ENCODE measurements at regions not wholly inside any gene's neighbourhood (a gene's known extent, or its start where the extent isn't known, plus 50 kb on each side); places are given as distances from the start of the nearest gene placed in this dataset.
"Not testable (repeated sequence)": the region's sequence is repeated elsewhere in the genome, so short reads cannot be mapped to it uniquely, and the experiment has no call there.

GRCh38 chr1:98119796-98120195 lies 199.0 kb upstream of the DPYD start:
- DNase-seq (ENCODE audit: low read depth): no peak

GRCh38 chr1:98113811-98114210 lies 193.0 kb upstream of the DPYD start:
- no peak for DNase-seq (ENCODE audit: low read depth)

- no peak for DNase-seq (ENCODE audit: low read depth)
These were observed 191.8 kb upstream of the DPYD start for GRCh38 chr1:98112626-98113025.

- DNase-seq (ENCODE audit: low read depth): no peak
These were observed 189.8 kb upstream of the DPYD start for GRCh38 chr1:98110674-98111073.

GRCh38 chr1:98108378-98108777 lies 187.5 kb upstream of the DPYD start:
- DNase-seq (ENCODE audit: low read depth): not testable (repeated sequence)

DNA sequence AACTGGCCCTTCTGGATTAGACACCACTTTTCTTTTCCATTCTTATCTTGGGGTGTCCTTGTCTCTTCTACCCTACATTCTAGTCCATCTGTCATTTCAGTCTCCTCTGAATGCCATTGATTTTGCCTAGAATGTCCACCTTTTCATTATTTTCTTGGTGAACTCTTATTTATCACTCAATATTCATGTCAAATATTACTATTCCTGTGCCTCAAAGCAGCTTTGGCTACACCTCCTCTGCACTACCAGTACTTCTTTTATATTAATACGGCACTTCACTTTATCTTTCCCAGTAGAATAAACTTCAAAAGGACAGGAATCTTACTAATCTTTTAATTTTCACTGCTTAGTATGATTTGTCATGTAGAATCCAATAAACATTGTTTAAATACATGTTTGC lies 186.4 kb upstream of the DPYD start:
- DNase-seq (ENCODE audit: low read depth): no peak

DNA sequence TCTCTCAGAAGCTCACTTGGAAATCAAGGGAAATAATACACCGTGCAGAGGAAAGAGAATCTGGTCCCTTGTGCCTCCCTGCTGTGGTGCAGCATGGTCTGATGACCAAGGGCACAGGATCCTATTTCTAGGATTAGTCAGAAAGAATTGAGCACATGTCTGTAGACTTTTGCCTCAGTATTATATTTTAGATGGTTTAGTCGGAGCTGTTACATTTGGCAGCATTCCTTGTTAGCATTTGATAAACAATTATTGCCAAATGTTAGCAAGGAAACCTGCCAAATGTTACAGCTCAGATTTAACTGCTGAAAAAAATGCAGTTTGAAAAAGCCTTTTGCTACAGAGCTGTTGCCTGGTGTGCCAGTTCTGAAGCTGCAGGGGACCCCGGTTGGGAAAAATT lies 183.5 kb upstream of the DPYD start:
- no peak for DNase-seq (ENCODE audit: low read depth)

DNA sequence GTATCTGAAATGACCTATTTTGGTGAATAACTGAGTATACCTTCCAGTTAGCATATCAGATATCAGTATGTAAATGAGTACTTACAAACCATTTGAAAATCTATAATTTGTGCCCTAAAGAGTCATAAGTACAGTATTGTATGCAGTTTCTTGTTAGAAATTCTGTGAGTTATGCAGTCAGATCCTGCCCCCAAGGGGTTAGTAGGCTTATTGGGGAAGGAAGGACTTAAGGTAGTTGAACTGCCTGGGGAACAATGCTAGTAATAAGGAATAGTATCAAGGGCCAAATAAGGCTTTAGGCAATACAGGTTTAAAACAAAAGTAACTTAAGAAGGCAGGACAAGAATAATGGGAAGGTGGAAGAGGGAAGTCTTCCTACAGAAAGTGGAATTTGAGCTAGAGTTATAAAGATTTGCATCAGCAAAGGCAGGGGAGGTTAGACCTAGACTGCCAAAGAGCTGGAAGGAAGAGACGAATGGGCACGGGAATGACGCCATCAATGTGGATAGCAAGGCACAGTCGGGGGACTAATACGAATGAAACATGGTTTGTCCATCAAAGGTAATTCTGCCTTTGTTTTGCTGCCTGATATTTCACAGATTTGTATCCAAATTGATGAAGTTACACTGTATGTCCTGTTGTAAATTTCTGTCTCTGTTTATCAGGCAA lies 182.9 kb upstream of the DPYD start:
- no peak for DNase-seq (ENCODE audit: low read depth)

GRCh38 chr1:98102345-98103030 lies 181.7 kb upstream of the DPYD start:
- DNase-seq (ENCODE audit: low read depth): no peak

DNA sequence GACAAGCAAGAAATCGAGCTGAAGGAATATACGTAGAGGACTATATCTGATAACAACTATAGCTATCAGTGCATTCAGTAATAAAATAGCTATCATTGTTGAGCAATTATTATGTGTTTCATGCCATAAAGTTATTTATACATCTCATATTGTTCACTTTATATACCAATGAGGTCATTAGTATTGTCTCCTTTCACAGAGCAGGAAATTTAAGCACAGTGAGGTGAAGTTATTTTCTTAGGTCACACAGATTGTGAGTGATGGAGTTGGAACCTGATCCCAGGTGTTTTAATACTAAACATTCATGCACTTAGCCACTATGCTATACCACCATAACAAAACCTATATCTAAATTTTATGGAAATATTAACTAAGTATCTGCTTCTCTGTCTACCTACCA lies 180.5 kb upstream of the DPYD start:
- DNase-seq (ENCODE audit: low read depth): no peak

GRCh38 chr1:98099501-98099900 lies 178.7 kb upstream of the DPYD start:
- no peak for DNase-seq (ENCODE audit: low read depth)

DNA sequence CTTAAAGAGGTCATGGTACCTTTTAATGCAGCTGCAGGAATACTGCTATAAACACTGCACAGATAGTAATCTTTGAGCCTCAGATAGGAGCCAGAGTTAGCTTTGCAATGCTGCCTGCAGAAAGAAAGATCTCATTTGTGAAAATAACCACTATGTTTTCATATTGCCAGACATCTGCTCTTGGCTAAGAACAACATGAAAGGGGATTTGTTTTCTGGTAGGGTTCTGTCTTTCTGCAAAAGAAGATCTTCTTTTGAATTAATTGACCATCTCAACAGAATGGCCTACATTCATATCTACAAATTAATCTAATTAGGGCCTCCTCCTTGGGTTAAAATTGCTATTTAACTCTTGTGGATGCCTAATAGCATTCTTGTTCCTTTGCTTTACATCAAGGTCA lies 177.6 kb upstream of the DPYD start:
- no peak for DNase-seq (ENCODE audit: low read depth)

GRCh38 chr1:98090351-98090750 lies 169.5 kb upstream of the DPYD start:
- DNase-seq (ENCODE audit: low read depth): no peak

- DNase-seq (ENCODE audit: low read depth): no peak
These were observed 167.5 kb upstream of the DPYD start for GRCh38 chr1:98088381-98088780.

GRCh38 chr1:98086796-98087441 lies 166.1 kb upstream of the DPYD start:
- no peak for DNase-seq (ENCODE audit: low read depth)

DNA sequence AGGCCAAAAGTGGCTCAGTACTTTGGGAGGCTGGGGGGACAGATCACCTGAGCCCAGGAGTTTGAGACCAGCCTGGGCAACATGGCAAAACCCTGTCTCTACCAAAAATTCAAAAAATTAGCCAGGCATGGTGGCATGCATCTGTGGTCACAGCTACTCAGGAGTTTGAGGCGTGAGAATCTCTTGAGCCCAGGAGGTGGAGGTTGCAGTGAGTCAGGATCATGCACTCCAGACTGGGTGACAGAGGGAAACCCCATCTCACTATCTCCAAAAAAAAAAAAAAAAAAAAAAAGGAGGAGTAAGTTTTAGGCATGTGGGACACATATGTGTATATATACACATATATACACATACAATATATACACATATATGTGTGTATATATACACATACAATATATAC lies 165.3 kb upstream of the DPYD start:
- no peak for DNase-seq (ENCODE audit: low read depth)

DNA sequence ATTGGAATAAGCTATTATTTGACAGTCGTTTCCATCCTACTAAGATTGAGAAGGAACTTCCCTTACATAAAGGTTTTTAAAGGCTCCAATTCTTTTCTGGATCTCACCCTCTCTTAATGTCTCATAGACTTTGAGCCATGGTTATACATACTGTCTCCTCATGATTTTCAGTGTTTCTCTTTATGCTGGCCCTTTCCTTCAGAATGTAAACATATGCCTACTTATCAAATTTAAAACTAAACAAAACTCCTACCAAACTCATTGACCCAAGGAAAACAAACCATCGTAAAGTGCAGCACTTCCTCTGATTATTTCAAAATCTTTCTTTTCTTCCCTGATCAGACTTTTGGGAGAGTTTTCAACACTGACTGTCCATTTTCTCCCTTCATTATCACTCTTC lies 163.4 kb upstream of the DPYD start:
- no peak for DNase-seq (ENCODE audit: low read depth)

- DNase-seq (ENCODE audit: low read depth): no peak
These were observed 161.1 kb upstream of the DPYD start for GRCh38 chr1:98081944-98082343.

GRCh38 chr1:98078596-98078995 lies 157.8 kb upstream of the DPYD start:
- no peak for DNase-seq (ENCODE audit: low read depth)

- DNase-seq (ENCODE audit: low read depth): no peak
These were observed 156.9 kb upstream of the DPYD start for GRCh38 chr1:98077691-98078090.

- DNase-seq (ENCODE audit: low read depth): no peak
These were observed 154.8 kb upstream of the DPYD start for GRCh38 chr1:98075626-98076025.

- DNase-seq (ENCODE audit: low read depth): no peak
These were observed 153.0 kb upstream of the DPYD start for GRCh38 chr1:98073823-98074222.

GRCh38 chr1:98073106-98073505 lies 152.3 kb upstream of the DPYD start:
- no peak for DNase-seq (ENCODE audit: low read depth)
